Mesothelial cell of epicardium (in vitro differentiated cells): ENCODE measurements at regions not wholly inside any gene's neighbourhood (a gene's known extent, or its start where the extent isn't known, plus 50 kb on each side); places are given as distances from the start of the nearest gene placed in this dataset.

ENCODE experiments used
- DNase-seq, 2 experiments: peaks; one replicate each; pipeline ENCODE4 v3.0.0; 2021; ENCODE audit warnings: low spot score in 2 of 2; ENCODE audit not compliant: unreplicated experiment in 2 of 2
- H3K27ac Mint-ChIP-seq: 2 replicates; pipeline ENCODE4 v1.8.0; 2021; ENCODE audit warnings: mixed read lengths
- H3K27me3 Mint-ChIP-seq: 2 replicates; pipeline ENCODE4 v1.8.0; 2021; ENCODE audit warnings: low read depth, mixed read lengths
- H3K36me3 Mint-ChIP-seq: 2 replicates; pipeline ENCODE4 v1.8.0; 2021; ENCODE audit warnings: mixed read lengths
- H3K4me1 Mint-ChIP-seq: 2 replicates; pipeline ENCODE4 v1.8.0; 2021; ENCODE audit warnings: mixed read lengths
- H3K4me3 Mint-ChIP-seq: 2 replicates; pipeline ENCODE4 v1.8.0; 2021; ENCODE audit warnings: mild to moderate bottlenecking, moderate library complexity, mixed read lengths
- H3K9me3 Mint-ChIP-seq: 2 replicates; pipeline ENCODE4 v1.8.0; 2021; ENCODE audit warnings: mixed read lengths
- CTCF ChIP-seq: fragments of 200-600 bp; sonication (generic); IDR thresholded peaks from one replicate; pipeline ENCODE4 v1.5.0; 2021; ENCODE audit warnings: antibody characterized with exemption; ENCODE audit not compliant: unreplicated experiment

- Mint-ChIP-seq H3K27me3 (no peaks in the 10 kb centered on the region), H3K27ac (no peak overlapping the region), H3K4me1 (peaks cover 31% of the 10 kb centered on the region), H3K36me3 (no peaks in the 10 kb centered on the region), H3K4me3 (no peak overlapping the region), H3K9me3 (no peaks in the 10 kb centered on the region)
- no peak for TF ChIP-seq CTCF
- no peak for DNase-seq
Observed at GRCh38 chr12:66863276-66863675, 184.4 kb upstream of the GRIP1 start.

- DNase-seq = no peak
- Mint-ChIP-seq H3K4me1 (peaks cover 15% of the 10 kb centered on the region), H3K4me3 (no peak overlapping the region), H3K36me3 (no peaks in the 10 kb centered on the region), H3K27me3 (no peaks in the 10 kb centered on the region), H3K27ac (no peak overlapping the region), H3K9me3 (no peaks in the 10 kb centered on the region)
- no peak for TF ChIP-seq CTCF
Observed at GRCh38 chr12:66877925-66878324, 199.0 kb upstream of the GRIP1 start.

GRCh38 chr12:66879409-66879808 is 200.5 kb upstream of the GRIP1 start:
- no peak for TF ChIP-seq CTCF
- Mint-ChIP-seq H3K9me3 (no peaks in the 10 kb centered on the region), H3K4me1 (peaks cover 5% of the 10 kb centered on the region), H3K27ac (no peak overlapping the region), H3K27me3 (no peaks in the 10 kb centered on the region), H3K36me3 (no peaks in the 10 kb centered on the region), H3K4me3 (no peak overlapping the region)
- no peak for DNase-seq

- Mint-ChIP-seq H3K27ac (no peak overlapping the region), H3K36me3 (no peaks in the 10 kb centered on the region), H3K9me3 (no peaks in the 10 kb centered on the region), H3K4me3 (no peak overlapping the region), H3K4me1 (peaks cover 5% of the 10 kb centered on the region), H3K27me3 (no peaks in the 10 kb centered on the region)
- no peak for DNase-seq
- TF ChIP-seq CTCF = no peak
Observed at GRCh38 chr12:66881386-66881785, 202.5 kb upstream of the GRIP1 start.

- no peak for DNase-seq
- H3K27ac Mint-ChIP-seq = no peak overlapping the region
- no peak for TF ChIP-seq CTCF
- no peaks in the 10 kb centered on the region for H3K27me3 Mint-ChIP-seq
- no peaks in the 10 kb centered on the region for H3K9me3 Mint-ChIP-seq
- no peak overlapping the region for H3K4me3 Mint-ChIP-seq
- H3K4me1 Mint-ChIP-seq = peaks cover 3% of the 10 kb centered on the region
- no peaks in the 10 kb centered on the region for H3K36me3 Mint-ChIP-seq
Observed at GRCh38 chr12:66884091-66884490, 205.2 kb upstream of the GRIP1 start.
